Mesothelial cell of epicardium (in vitro differentiated cells): ENCODE measurements at regions not wholly inside any gene's neighbourhood (a gene's known extent, or its start where the extent isn't known, plus 50 kb on each side); places are given as distances from the start of the nearest gene placed in this dataset.

Source experiments
- DNase-seq, 2 experiments: peaks; one replicate each; pipeline ENCODE4 v3.0.0; 2021; ENCODE audit warnings: low spot score in 2 of 2; ENCODE audit not compliant: unreplicated experiment in 2 of 2
- H3K27ac Mint-ChIP-seq: 2 replicates; pipeline ENCODE4 v1.8.0; 2021; ENCODE audit warnings: mixed read lengths
- H3K27me3 Mint-ChIP-seq: 2 replicates; pipeline ENCODE4 v1.8.0; 2021; ENCODE audit warnings: low read depth, mixed read lengths
- H3K36me3 Mint-ChIP-seq: 2 replicates; pipeline ENCODE4 v1.8.0; 2021; ENCODE audit warnings: mixed read lengths
- H3K4me1 Mint-ChIP-seq: 2 replicates; pipeline ENCODE4 v1.8.0; 2021; ENCODE audit warnings: mixed read lengths
- H3K4me3 Mint-ChIP-seq: 2 replicates; pipeline ENCODE4 v1.8.0; 2021; ENCODE audit warnings: mild to moderate bottlenecking, moderate library complexity, mixed read lengths
- H3K9me3 Mint-ChIP-seq: 2 replicates; pipeline ENCODE4 v1.8.0; 2021; ENCODE audit warnings: mixed read lengths
- CTCF ChIP-seq: fragments of 200-600 bp; sonication (generic); IDR thresholded peaks from one replicate; pipeline ENCODE4 v1.5.0; 2021; ENCODE audit warnings: antibody characterized with exemption; ENCODE audit not compliant: unreplicated experiment

- Mint-ChIP-seq H3K27ac (peak overlapping the region; percentile 48), H3K4me1 (peaks cover 12% of the 10 kb centered on the region)
- TF ChIP-seq CTCF = no peak
Observed at GRCh38 chr20:50260479-50261221, 70.0 kb downstream of the CEBPB start.

GRCh38 chr20:50261471-50262212, 71.0 kb downstream of the CEBPB start:
- H3K27me3 Mint-ChIP-seq = no peaks in the 10 kb centered on the region
- peaks cover 12% of the 10 kb centered on the region for H3K4me1 Mint-ChIP-seq
- DNase-seq = no peak
- H3K4me3 Mint-ChIP-seq = no peak overlapping the region
- TF ChIP-seq CTCF = no peak
- no peaks in the 10 kb centered on the region for H3K36me3 Mint-ChIP-seq
- no peak overlapping the region for H3K27ac Mint-ChIP-seq
- no peaks in the 10 kb centered on the region for H3K9me3 Mint-ChIP-seq

More at GRCh38 chr20:50260479-50261221, 70.0 kb downstream of the CEBPB start:
- Mint-ChIP-seq H3K9me3 (no peaks in the 10 kb centered on the region), H3K36me3 (no peaks in the 10 kb centered on the region), H3K27me3 (no peaks in the 10 kb centered on the region), H3K4me3 (no peak overlapping the region)
- DNase-seq = no peak

GRCh38 chr20:50263831-50264230, 73.2 kb downstream of the CEBPB start:
- H3K27me3 Mint-ChIP-seq = no peaks in the 10 kb centered on the region
- no peaks in the 10 kb centered on the region for H3K36me3 Mint-ChIP-seq
- TF ChIP-seq CTCF = no peak
- no peaks in the 10 kb centered on the region for H3K9me3 Mint-ChIP-seq
- no peak overlapping the region for H3K4me3 Mint-ChIP-seq
- H3K27ac Mint-ChIP-seq = no peak overlapping the region
- no peak for DNase-seq
- H3K4me1 Mint-ChIP-seq = peaks cover 10% of the 10 kb centered on the region

- Mint-ChIP-seq H3K9me3 (no peaks in the 10 kb centered on the region), H3K4me3 (no peak overlapping the region), H3K36me3 (no peaks in the 10 kb centered on the region), H3K4me1 (peaks cover 8% of the 10 kb centered on the region), H3K27ac (no peak overlapping the region), H3K27me3 (no peaks in the 10 kb centered on the region)
- DNase-seq = no peak
- TF ChIP-seq CTCF = no peak
Observed at GRCh38 chr20:50264534-50265145, 74.0 kb downstream of the CEBPB start.

- Mint-ChIP-seq H3K27ac (no peak overlapping the region), H3K27me3 (no peaks in the 10 kb centered on the region), H3K36me3 (no peaks in the 10 kb centered on the region), H3K4me3 (no peak overlapping the region), H3K9me3 (no peaks in the 10 kb centered on the region), H3K4me1 (peaks cover 2% of the 10 kb centered on the region)
- DNase-seq = no peak
- TF ChIP-seq CTCF = no peak
Observed at GRCh38 chr20:50265245-50265946, 74.8 kb downstream of the CEBPB start.
